ENCODE measurements at regions not wholly inside any gene's neighbourhood (a gene's known extent, or its start where the extent isn't known, plus 50 kb on each side); places are given as distances from the start of the nearest gene placed in this dataset.

- TF ChIP-seq, protein P1, sequence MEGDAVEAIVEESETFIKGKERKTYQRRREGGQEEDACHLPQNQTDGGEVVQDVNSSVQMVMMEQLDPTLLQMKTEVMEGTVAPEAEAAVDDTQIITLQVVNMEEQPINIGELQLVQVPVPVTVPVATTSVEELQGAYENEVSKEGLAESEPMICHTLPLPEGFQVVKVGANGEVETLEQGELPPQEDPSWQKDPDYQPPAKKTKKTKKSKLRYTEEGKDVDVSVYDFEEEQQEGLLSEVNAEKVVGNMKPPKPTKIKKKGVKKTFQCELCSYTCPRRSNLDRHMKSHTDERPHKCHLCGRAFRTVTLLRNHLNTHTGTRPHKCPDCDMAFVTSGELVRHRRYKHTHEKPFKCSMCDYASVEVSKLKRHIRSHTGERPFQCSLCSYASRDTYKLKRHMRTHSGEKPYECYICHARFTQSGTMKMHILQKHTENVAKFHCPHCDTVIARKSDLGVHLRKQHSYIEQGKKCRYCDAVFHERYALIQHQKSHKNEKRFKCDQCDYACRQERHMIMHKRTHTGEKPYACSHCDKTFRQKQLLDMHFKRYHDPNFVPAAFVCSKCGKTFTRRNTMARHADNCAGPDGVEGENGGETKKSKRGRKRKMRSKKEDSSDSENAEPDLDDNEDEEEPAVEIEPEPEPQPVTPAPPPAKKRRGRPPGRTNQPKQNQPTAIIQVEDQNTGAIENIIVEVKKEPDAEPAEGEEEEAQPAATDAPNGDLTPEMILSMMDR (conservative IDR thresholded peaks at IDR 0.05; ENCODE audit: low read length), result no peak
- TF ChIP-seq EZH2phosphoT487 (IDR thresholded peaks at IDR 0.05; ENCODE audit: borderline replicate concordance), result no peak
Measured at GRCh38 chr1:18049228-18049627, 58.4 kb upstream of the IGSF21 start.
